Glomerular visceral epithelial cell (primary cell): ENCODE measurements at regions not wholly inside any gene's neighbourhood (a gene's known extent, or its start where the extent isn't known, plus 50 kb on each side); places are given as distances from the start of the nearest gene placed in this dataset.
"Not testable (repeated sequence)": the region's sequence is repeated elsewhere in the genome, so short reads cannot be mapped to it uniquely, and the experiment has no call there.

ENCODE experiments used
- DNase-seq: peaks from one replicate; pipeline ENCODE4 v3.0.0-alpha.2; 2016; ENCODE audit errors: extremely low spot score

DNA sequence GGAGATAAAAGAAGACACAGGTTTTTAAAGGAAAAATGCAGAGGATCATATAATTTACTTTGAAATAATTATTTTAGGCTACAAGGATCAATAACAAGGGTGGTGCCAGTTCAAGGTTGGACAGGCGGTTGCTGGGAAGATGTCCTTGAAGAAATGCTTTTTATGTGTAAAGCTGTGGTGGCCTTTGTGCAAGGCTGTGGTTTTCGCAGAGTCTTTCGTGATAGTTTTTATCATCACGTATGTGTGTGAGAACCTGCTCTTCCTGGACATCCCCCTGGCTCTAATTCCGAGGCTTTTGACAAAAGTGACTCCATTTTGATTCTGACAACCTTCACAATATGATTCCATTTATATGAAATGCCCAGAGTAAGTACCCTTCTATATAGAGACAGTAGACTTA is 85.8 kb upstream of the COG2 start:
- no peak for DNase-seq

GRCh38 chr1:230555814-230556213 is 86.5 kb upstream of the COG2 start:
- no peak for DNase-seq

- no peak for DNase-seq
Measured at GRCh38 chr1:230552880-230553279, 89.4 kb upstream of the COG2 start.

DNA sequence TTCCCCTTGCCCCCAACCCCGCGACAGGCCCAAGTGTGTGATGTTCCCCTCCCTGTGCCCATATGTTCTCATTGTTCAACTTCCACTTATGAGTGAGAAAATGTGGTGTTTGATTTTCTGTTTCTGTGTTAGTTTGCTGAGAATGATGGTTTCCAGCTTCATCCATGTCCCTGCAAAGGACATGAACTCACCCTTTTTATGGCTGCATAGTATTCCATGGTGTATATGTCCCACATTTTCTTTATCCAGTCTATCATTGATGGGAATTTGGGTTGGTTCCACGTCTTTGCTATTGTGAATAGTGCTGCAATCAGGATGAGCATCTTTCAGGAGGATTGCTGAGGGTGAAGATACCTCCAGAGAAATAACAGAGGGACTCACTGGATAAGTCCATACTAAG is 91.3 kb upstream of the COG2 start:
- DNase-seq: not testable (repeated sequence)

DNA sequence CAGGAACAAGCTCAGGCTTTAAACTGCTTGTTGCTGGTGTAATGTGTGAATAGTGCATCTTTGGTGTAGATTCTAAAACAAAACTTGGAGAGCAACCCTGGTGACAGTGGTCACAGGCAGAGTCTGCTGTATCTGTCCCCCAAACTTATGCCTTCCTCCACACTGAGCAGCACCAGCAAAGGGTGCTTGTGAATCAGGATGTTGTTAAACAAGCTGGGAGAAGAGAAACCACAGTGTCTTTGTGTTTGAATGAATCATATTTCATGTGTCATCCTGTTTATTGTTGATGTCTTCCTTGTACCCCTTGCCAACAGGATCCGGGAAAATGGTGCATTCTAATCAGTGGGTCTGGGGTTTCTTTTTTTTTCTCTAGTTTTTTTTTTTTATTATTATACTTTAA is 91.9 kb upstream of the COG2 start:
- no peak for DNase-seq

DNA sequence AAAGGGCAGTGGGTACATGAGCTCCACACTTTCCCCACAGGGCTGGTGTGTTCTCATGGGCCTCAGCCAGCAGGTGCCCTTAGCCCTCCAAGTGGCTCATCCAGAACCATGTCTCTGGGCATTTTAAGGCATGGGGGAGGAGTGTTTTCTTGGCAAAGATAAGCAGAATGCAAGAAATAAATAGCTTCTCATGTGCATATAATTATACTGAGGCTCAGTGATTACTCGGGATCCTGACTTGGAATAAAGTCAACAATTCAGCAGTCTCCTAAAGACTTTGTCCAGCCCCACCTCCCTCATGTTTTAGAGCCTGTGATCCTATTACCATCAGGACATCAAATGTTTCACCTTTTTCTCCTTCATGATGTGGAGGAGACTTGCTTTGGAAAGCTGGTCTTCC is 92.7 kb upstream of the COG2 start:
- no peak for DNase-seq

DNA sequence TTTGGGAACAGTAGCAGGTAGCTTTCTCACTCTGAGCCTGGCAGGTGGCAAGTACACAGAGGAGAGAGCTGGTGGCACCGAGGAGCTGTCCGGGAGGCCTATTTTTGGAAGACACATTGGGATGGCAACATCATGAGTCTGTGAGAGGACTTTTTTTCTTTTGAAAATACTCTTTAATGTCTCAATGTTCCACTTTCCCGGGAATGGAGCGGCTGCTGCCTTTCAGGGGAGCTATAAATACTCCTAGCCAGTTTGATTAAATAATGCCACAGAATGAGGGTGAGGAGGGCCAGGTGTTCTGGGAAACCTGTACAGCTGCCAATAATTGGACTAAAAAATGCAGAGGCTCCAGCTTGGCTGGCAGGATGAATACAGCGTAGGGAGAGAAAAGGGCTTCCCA is 93.3 kb upstream of the COG2 start:
- no peak for DNase-seq

GRCh38 chr1:230548357-230548756 is 93.9 kb upstream of the COG2 start:
- no peak for DNase-seq

DNA sequence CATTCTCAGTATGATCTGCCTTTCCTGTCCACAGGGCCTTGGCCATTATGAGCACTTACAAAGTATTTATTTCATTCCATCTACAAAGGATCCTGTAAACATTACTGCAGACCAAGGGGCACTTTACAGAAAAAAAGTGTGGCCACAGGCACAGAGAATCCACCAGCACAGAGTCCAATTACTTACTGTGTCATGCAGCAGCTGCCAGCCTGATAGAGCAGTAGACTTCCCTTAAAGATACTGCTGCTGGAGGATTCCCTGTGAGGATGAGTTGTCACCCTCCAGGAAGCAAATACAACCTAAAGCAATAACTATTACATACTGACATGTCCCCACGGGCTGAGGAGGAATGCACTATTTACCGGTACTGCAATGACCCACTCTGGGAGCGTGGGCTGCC is 97.1 kb upstream of the COG2 start:
- DNase-seq: no peak

- no peak for DNase-seq
Measured at GRCh38 chr1:230544758-230545157, 97.5 kb upstream of the COG2 start.

DNA sequence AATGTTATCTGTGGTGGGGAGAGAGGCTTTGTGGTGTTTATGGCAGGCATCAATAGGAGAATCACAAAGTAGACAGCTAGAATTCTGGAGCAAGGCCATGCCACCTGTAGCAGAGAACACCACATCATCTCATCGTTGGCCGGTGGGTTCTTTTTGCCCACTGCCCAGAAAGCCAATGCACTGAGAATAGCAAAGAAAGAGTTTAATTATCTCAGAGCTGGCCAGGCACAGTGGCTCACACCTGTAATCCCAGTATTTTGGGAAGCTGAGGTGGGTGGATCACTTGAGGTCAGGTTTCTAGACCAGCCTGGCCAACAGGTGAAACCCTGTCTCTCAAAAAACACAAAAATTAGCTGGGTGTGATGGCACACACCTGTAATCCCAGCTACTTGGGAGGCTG is 99.2 kb upstream of the COG2 start:
- DNase-seq: no peak

- DNase-seq: no peak
Measured at GRCh38 chr1:230542681-230543080, 99.6 kb upstream of the COG2 start.

DNA sequence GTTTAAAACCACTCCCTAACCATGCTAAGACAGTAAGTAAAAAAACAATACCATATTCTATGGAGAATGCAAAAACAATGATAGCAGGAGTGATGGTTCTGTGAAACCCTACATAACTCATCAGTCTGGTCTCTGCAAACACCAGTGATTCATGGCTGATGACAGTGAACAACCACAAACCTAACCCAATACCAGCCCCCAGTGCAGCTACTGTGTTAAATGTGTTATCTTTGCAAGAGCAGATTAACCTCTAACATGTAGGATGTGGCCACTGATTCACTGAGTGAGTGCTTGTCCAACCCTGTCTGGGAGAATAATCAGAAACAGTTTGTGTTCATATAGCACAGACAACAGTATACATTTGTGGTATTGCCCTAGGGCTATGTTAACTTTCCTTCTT is 100.2 kb upstream of the COG2 start:
- DNase-seq: peak; percentile 85

GRCh38 chr1:230541306-230541705 is 101.0 kb upstream of the COG2 start:
- no peak for DNase-seq

DNA sequence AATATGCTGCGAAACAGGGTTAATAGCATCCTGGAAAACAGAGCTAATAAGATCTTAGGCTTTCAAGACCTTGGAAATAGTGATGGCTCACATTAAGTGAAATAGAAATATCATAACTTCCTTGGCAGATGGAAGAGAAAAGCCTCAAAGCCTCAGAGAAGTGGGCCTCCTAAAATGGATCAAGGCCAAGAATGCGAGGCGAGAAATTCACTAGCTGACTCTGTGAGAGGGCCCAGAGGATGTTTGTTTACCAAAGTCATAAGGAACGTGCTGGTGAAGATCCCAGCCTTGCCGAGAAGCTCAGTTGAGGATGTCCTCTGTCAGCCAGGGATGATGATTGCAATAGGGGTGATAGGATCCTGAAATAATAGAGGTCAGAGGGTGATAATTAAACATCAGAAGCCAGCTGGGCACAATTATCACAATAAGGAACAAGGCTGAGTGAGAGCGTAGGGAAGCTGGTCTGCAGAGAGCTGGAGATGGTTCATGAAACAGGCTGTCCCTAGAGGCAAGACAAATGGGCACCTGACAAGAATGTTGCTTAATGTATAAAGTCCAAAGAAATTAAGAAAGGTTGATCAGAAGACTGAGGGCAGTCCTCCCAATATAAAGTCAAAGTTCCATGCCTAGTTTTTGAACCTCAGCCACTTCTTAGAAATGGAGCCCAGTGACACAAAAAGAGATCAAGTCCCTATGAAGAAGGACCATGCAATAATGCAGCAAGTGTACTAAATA is 101.7 kb upstream of the COG2 start:
- DNase-seq: no peak

GRCh38 chr1:230537456-230537855 is 104.8 kb upstream of the COG2 start:
- no peak for DNase-seq

GRCh38 chr1:230536641-230537155 is 105.6 kb upstream of the COG2 start:
- DNase-seq: no peak

- no peak for DNase-seq
Measured at GRCh38 chr1:230534224-230534623, 108.1 kb upstream of the COG2 start.

- no peak for DNase-seq
Measured at GRCh38 chr1:230531103-230531502, 105.0 kb upstream of the PGBD5 start.

GRCh38 chr1:230519246-230519645 is 93.1 kb upstream of the PGBD5 start:
- DNase-seq: no peak

DNA sequence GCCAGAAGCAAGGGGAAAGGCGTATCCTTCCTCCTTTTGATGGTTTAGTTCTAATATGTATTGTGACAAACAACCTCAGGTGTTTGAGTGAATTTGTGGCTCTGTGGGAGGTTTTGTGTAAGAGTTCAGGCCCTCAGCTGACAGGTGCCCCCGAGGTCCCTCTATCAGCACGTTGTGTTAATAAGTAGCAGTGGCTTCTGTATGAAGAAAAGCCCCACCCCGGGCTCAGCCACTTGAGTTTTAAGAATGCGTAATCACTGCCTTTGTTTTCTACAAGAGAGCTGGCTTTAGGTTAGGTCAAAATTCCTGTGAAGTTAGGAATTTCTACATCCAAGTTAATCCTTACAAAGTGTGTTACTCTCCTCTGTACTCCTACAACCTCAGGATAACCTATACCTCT is 92.4 kb upstream of the PGBD5 start:
- DNase-seq: no peak

GRCh38 chr1:230517786-230518185 is 91.7 kb upstream of the PGBD5 start:
- DNase-seq: no peak

- DNase-seq: no peak
Measured at GRCh38 chr1:230517326-230517725, 91.2 kb upstream of the PGBD5 start.

DNA sequence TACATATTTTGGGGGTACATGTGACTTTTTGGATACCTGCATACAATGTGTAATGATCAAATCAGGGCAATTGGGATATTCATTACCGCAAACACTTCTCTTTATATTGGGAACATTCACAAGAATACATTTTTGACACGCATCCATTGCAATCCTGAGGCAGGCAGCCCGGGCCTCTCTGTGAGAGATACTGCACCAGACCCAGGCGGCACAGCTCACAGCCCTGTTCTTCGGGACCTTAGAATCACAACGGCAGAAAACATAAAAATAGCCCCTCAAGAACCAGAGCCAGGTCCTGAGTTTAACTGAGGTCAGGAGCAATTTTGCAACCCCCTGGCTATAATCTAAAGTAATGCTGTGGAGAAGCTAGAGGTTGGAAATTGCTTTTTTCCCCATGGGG is 90.8 kb upstream of the PGBD5 start:
- DNase-seq: no peak
